ENCODE measurements at regions not wholly inside any gene's neighbourhood (a gene's known extent, or its start where the extent isn't known, plus 50 kb on each side); places are given as distances from the start of the nearest gene placed in this dataset.

DNA sequence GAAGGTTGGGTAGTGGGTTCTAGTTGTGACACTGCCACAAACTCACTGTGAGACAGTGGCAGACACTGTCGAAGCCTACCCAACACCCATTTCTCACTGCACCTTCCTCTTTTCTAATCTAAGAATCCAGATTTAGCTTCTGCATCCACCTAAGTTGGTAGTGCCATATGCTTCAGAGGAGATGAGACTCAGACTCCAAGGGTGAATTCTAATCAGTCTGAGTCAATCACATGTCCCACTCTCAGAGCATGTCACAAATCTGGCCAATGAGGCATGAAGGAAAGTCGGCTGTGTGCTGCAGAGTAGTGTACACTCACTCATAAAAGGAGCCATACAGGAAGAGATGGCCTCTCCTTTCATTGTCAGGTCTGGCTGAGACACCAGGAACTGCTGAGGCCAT lies 102.1 kb upstream of the RAP1B start:
- H3K27ac Mint-ChIP-seq, result no peak overlapping the region
- H3K4me1 Mint-ChIP-seq (ENCODE audit: unreplicated experiment), result no peaks in the 10 kb centered on the region
- no peaks in the 10 kb centered on the region for H3K36me3 Mint-ChIP-seq
- H3K27me3 Mint-ChIP-seq, result no peaks in the 10 kb centered on the region
- DNase-seq (ENCODE audit: extremely low spot score, unreplicated experiment), result no peak
- TF ChIP-seq, protein P1, sequence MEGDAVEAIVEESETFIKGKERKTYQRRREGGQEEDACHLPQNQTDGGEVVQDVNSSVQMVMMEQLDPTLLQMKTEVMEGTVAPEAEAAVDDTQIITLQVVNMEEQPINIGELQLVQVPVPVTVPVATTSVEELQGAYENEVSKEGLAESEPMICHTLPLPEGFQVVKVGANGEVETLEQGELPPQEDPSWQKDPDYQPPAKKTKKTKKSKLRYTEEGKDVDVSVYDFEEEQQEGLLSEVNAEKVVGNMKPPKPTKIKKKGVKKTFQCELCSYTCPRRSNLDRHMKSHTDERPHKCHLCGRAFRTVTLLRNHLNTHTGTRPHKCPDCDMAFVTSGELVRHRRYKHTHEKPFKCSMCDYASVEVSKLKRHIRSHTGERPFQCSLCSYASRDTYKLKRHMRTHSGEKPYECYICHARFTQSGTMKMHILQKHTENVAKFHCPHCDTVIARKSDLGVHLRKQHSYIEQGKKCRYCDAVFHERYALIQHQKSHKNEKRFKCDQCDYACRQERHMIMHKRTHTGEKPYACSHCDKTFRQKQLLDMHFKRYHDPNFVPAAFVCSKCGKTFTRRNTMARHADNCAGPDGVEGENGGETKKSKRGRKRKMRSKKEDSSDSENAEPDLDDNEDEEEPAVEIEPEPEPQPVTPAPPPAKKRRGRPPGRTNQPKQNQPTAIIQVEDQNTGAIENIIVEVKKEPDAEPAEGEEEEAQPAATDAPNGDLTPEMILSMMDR (conservative IDR thresholded peaks at IDR 0.05), result no peak
- no peaks in the 10 kb centered on the region for H3K9me3 Mint-ChIP-seq
- H3K4me3 Mint-ChIP-seq, result no peak overlapping the region

DNA sequence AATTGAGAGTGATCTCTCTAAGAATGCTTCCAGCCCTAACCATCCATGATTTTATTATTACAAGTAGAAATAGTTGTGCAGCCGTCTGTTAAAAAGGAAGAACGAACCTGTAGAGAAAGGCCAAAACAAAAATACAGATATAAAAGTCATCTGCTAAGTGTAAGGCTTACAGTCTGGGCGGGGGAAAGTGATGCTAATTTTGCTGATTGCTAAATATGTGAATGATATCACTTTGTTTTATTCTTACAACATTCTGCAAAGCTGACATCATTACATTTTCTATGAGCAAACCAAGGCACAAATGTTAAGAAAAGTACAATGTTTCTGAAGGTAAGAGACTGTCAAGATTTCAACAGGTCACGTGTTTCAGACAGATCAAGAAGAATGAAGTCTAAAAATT lies 101.5 kb upstream of the RAP1B start:
- Mint-ChIP-seq H3K4me1 (ENCODE audit: unreplicated experiment) (no peaks in the 10 kb centered on the region), H3K27me3 (no peaks in the 10 kb centered on the region), H3K9me3 (no peaks in the 10 kb centered on the region)

DNA sequence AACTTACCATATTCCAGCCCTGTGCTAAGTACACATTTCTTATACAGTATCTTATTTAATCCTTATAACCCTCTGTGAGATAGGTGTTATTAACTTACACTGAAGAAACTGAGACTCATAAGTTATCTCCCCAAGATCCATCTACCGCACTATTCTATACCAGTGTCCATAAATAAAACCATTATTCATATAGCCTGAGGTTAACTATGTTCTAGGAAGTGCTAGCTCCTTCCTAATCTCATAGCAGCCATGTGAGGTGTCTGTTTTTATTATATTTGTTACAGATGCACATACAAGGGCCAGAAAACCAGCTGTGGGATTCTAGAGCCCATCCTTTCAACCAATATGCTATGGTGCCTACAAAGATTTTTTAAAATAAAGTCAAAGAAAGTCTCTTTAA lies 100.3 kb upstream of the RAP1B start:
- no peak for DNase-seq (ENCODE audit: extremely low spot score, unreplicated experiment)
- no peaks in the 10 kb centered on the region for H3K4me1 Mint-ChIP-seq (ENCODE audit: unreplicated experiment)
- H3K27ac Mint-ChIP-seq, result no peak overlapping the region
- no peak overlapping the region for H3K4me3 Mint-ChIP-seq
- H3K36me3 Mint-ChIP-seq, result no peaks in the 10 kb centered on the region
- TF ChIP-seq, protein P1 (conservative IDR thresholded peaks at IDR 0.05), result no peak
- no peaks in the 10 kb centered on the region for H3K27me3 Mint-ChIP-seq
- no peaks in the 10 kb centered on the region for H3K9me3 Mint-ChIP-seq

More for the DNA sequence above, 101.5 kb upstream of the RAP1B start:
- H3K4me3 Mint-ChIP-seq, result no peak overlapping the region
- TF ChIP-seq, protein P1 (conservative IDR thresholded peaks at IDR 0.05), result no peak
- H3K36me3 Mint-ChIP-seq, result no peaks in the 10 kb centered on the region
- no peak overlapping the region for H3K27ac Mint-ChIP-seq
- no peak for DNase-seq (ENCODE audit: extremely low spot score, unreplicated experiment)

DNA sequence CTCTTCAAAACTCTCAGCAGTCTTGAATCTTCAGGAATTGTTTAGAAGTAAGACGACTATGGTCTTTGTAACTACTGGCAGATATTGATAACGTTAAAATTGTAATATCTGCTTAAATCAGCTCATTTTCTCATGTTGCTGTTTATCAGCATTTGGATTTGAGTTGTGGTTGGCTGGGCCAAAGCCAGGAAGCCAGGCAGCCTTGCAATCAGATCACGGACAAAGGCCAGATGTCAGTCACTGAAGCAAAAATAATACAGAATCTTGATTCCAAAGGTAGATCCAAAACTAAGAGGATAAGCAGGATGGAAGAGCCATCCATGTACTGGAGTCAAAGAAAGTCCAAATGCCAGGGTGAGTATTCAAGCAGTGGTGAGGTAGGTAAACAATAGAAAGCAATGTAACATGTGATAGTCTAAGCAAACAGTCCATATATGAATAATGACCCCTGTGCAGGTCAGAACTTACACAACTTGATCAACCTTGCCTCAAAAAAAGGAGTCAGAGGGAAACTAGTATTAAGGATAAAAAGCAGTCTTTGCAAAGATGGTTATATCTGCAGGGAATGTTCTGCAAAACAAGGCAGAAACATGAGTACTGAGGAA lies 95.8 kb upstream of the RAP1B start:
- H3K27me3 Mint-ChIP-seq, result no peaks in the 10 kb centered on the region
- H3K27ac Mint-ChIP-seq, result no peak overlapping the region
- no peaks in the 10 kb centered on the region for H3K9me3 Mint-ChIP-seq
- DNase-seq (ENCODE audit: extremely low spot score, unreplicated experiment), result no peak
- no peaks in the 10 kb centered on the region for H3K36me3 Mint-ChIP-seq
- TF ChIP-seq, protein P1 (conservative IDR thresholded peaks at IDR 0.05), result no peak
- H3K4me1 Mint-ChIP-seq (ENCODE audit: unreplicated experiment), result no peaks in the 10 kb centered on the region
- no peak overlapping the region for H3K4me3 Mint-ChIP-seq

DNA sequence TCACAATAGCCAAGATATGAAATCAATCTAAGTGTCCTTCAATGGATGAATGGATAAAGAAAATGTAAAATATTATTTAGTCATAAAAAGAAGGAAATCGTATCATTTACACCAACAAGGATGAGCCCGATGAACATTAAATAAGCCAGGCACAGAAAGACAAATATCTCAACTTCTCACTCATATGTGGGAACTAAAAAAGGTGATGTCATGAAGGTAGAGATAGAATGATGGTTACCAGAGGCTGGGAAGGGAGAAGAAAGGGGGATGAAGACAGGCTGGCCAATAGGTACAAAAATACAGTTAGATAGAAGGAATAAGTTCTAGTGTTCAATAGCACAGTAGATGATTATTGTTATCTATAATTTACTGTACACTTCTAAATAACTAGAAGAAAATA lies 94.9 kb upstream of the RAP1B start:
- H3K4me1 Mint-ChIP-seq (ENCODE audit: unreplicated experiment), result no peaks in the 10 kb centered on the region
- H3K36me3 Mint-ChIP-seq, result no peaks in the 10 kb centered on the region
- H3K9me3 Mint-ChIP-seq, result no peaks in the 10 kb centered on the region
- DNase-seq (ENCODE audit: extremely low spot score, unreplicated experiment), result no peak
- TF ChIP-seq, protein P1 (conservative IDR thresholded peaks at IDR 0.05), result no peak
- H3K27ac Mint-ChIP-seq, result no peak overlapping the region
- no peaks in the 10 kb centered on the region for H3K27me3 Mint-ChIP-seq
- H3K4me3 Mint-ChIP-seq, result no peak overlapping the region
